Rectal smooth muscle tissue (tissue), 1 donor: ENCODE measurements at regions not wholly inside any gene's neighbourhood (a gene's known extent, or its start where the extent isn't known, plus 50 kb on each side); places are given as distances from the start of the nearest gene placed in this dataset.
"Not testable (repeated sequence)": the region's sequence is repeated elsewhere in the genome, so short reads cannot be mapped to it uniquely, and the experiment has no call there.

Experiments
- H3K27ac ChIP-seq: one replicate; pipeline ENCODE4 v1.7.0; 2013; ENCODE audit warnings: low read depth, low read length, inconsistent platforms
- H3K27me3 ChIP-seq: one replicate; pipeline ENCODE4 v1.7.0; 2013; ENCODE audit warnings: low read length; ENCODE audit not compliant: control insufficient read depth, insufficient read depth
- H3K36me3 ChIP-seq: one replicate; pipeline ENCODE4 v1.7.0; 2013; ENCODE audit warnings: low read length; ENCODE audit not compliant: control insufficient read depth, insufficient read depth
- H3K4me1 ChIP-seq: one replicate; pipeline ENCODE4 v1.7.0; 2013; ENCODE audit warnings: low read length; ENCODE audit not compliant: control insufficient read depth, insufficient read depth
- H3K4me3 ChIP-seq: one replicate; pipeline ENCODE4 v1.7.0; 2013; ENCODE audit warnings: low read length
- H3K9ac ChIP-seq: one replicate; pipeline ENCODE4 v1.7.0; 2013; ENCODE audit warnings: low read length

- Histone ChIP-seq H3K27me3 (no peaks in the 10 kb centered on the region), H3K4me3 (no peak overlapping the region), H3K36me3 (peaks cover 2% of the 10 kb centered on the region)
These were observed 113.3 kb upstream of the XIST start for GRCh38 chrX:73965833-73966232.

GRCh38 chrX:73964579-73964978 is 112.1 kb upstream of the XIST start:
- H3K4me3 ChIP-seq = no peak overlapping the region
- no peak overlapping the region for H3K27ac ChIP-seq
- H3K9ac ChIP-seq = no peak overlapping the region
- H3K27me3 ChIP-seq = no peaks in the 10 kb centered on the region
- peaks cover 7% of the 10 kb centered on the region for H3K4me1 ChIP-seq
- peaks cover 2% of the 10 kb centered on the region for H3K36me3 ChIP-seq

More at GRCh38 chrX:73965833-73966232, 113.3 kb upstream of the XIST start:
- H3K27ac ChIP-seq = no peak overlapping the region
- no peak overlapping the region for H3K9ac ChIP-seq
- peaks cover 7% of the 10 kb centered on the region for H3K4me1 ChIP-seq

- no peak overlapping the region for H3K4me3 ChIP-seq
- H3K9ac ChIP-seq = no peak overlapping the region
- no peak overlapping the region for H3K27ac ChIP-seq
- peaks cover 7% of the 10 kb centered on the region for H3K4me1 ChIP-seq
- H3K36me3 ChIP-seq = peaks cover 2% of the 10 kb centered on the region
- H3K27me3 ChIP-seq = no peaks in the 10 kb centered on the region
These were observed 111.2 kb upstream of the XIST start for GRCh38 chrX:73963682-73964081.

- Histone ChIP-seq H3K4me3 (no peak overlapping the region), H3K4me1 (peaks cover 7% of the 10 kb centered on the region), H3K27me3 (no peaks in the 10 kb centered on the region), H3K9ac (no peak overlapping the region), H3K36me3 (peaks cover 2% of the 10 kb centered on the region), H3K27ac (no peak overlapping the region)
These were observed 110.4 kb upstream of the XIST start for GRCh38 chrX:73962948-73963347.

- not testable (repeated sequence) for H3K4me1 ChIP-seq, H3K27ac ChIP-seq, H3K4me3 ChIP-seq
These were observed 109.4 kb upstream of the XIST start for GRCh38 chrX:73961867-73962266.

GRCh38 chrX:73944563-73944908 is 92.0 kb upstream of the XIST start:
- Histone ChIP-seq H3K9ac (peak overlapping the region; percentile 72), H3K4me3 (peak overlapping the region; percentile 97), H3K36me3 (peaks cover 4% of the 10 kb centered on the region), H3K27ac (peak overlapping the region; percentile 86), H3K27me3 (no peaks in the 10 kb centered on the region), H3K4me1 (no peaks in the 10 kb centered on the region)

More at GRCh38 chrX:73961867-73962266, 109.4 kb upstream of the XIST start:
- H3K36me3 ChIP-seq, H3K9ac ChIP-seq, H3K27me3 ChIP-seq: not testable (repeated sequence)

- H3K36me3 ChIP-seq = peaks cover 2% of the 10 kb centered on the region
- no peaks in the 10 kb centered on the region for H3K27me3 ChIP-seq
- peak overlapping the region; percentile 97 for H3K4me3 ChIP-seq
- no peaks in the 10 kb centered on the region for H3K4me1 ChIP-seq
- H3K9ac ChIP-seq = peak overlapping the region; percentile 72
- H3K27ac ChIP-seq = peak overlapping the region; percentile 86
These were observed 91.4 kb upstream of the XIST start for GRCh38 chrX:73943693-73944562.

GRCh38 chrX:73940893-73941470 is 88.5 kb upstream of the XIST start:
- Histone ChIP-seq H3K36me3 (no peaks in the 10 kb centered on the region), H3K9ac (no peak overlapping the region), H3K27me3 (no peaks in the 10 kb centered on the region), H3K4me3 (no peak overlapping the region), H3K4me1 (no peaks in the 10 kb centered on the region), H3K27ac (no peak overlapping the region)

- not testable (repeated sequence) for H3K36me3 ChIP-seq, H3K9ac ChIP-seq, H3K4me3 ChIP-seq, H3K27ac ChIP-seq, H3K4me1 ChIP-seq, H3K27me3 ChIP-seq
These were observed 85.3 kb upstream of the XIST start for GRCh38 chrX:73937843-73938242.

GRCh38 chrX:73932522-73932921 is 80.0 kb upstream of the XIST start:
- Histone ChIP-seq H3K4me1 (no peaks in the 10 kb centered on the region), H3K27me3 (no peaks in the 10 kb centered on the region), H3K36me3 (no peaks in the 10 kb centered on the region), H3K9ac (no peak overlapping the region), H3K4me3 (no peak overlapping the region), H3K27ac (no peak overlapping the region)

- H3K4me1 ChIP-seq = no peaks in the 10 kb centered on the region
- no peaks in the 10 kb centered on the region for H3K27me3 ChIP-seq
- no peak overlapping the region for H3K4me3 ChIP-seq
- H3K9ac ChIP-seq = no peak overlapping the region
- no peak overlapping the region for H3K27ac ChIP-seq
- no peaks in the 10 kb centered on the region for H3K36me3 ChIP-seq
These were observed 77.8 kb upstream of the XIST start for GRCh38 chrX:73930300-73930699.

- H3K4me3 ChIP-seq = no peak overlapping the region
- H3K4me1 ChIP-seq = no peaks in the 10 kb centered on the region
- no peak overlapping the region for H3K27ac ChIP-seq
- no peaks in the 10 kb centered on the region for H3K27me3 ChIP-seq
- H3K36me3 ChIP-seq = no peaks in the 10 kb centered on the region
- H3K9ac ChIP-seq = no peak overlapping the region
These were observed 70.4 kb upstream of the XIST start for GRCh38 chrX:73922856-73923455.
